Fibroblast of lung (primary cell): ENCODE measurements at regions not wholly inside any gene's neighbourhood (a gene's known extent, or its start where the extent isn't known, plus 50 kb on each side); places are given as distances from the start of the nearest gene placed in this dataset.

Source experiments
- CTCF ChIP-seq, 2 donors: IDR thresholded peaks in 1 of 2; conservative IDR thresholded peaks in 1 of 2; 1 replicate in 1 of 2; 2 replicates in 1 of 2; pipeline ENCODE4 v1.5.1; 2011 to 2012; ENCODE audit warnings: low read length in 2 of 2, control low read depth in 1 of 2, inconsistent platforms in 1 of 2, low read depth in 1 of 2, mild to moderate bottlenecking in 1 of 2
- EZH2 ChIP-seq: IDR thresholded peaks from 2 replicates; pipeline ENCODE4 v1.5.1; 2012; ENCODE audit warnings: low read length, control low read depth, mild to moderate bottlenecking; ENCODE audit errors: missing control alignments

- no peak for TF ChIP-seq CTCF (conservative IDR thresholded peaks at IDR 0.05 in 1 of 2, IDR thresholded peaks at IDR 0.05 in 1 of 2; ENCODE audit: low read depth in 1 of 2, low read length in 2 of 2)
- TF ChIP-seq EZH2 = no peak
Measured at GRCh38 chr4:112953262-112953661, 96.2 kb upstream of the ANK2 start.
